ENCODE measurements at regions not wholly inside any gene's neighbourhood (a gene's known extent, or its start where the extent isn't known, plus 50 kb on each side); places are given as distances from the start of the nearest gene placed in this dataset.

- Histone ChIP-seq H3K9me3 (peaks cover 0 to 2% of the 10 kb centered on the region in 2 donors), H3K27me3 (no peaks in the 10 kb centered on the region), H3K36me3 (no peaks in the 10 kb centered on the region), H3K4me1 (no peaks in the 10 kb centered on the region), H3K27ac (no peak overlapping the region), H3K4me3 (no peak overlapping the region)
- ATAC-seq (no peak), DNase-seq (no peak)
- intact Hi-C loops (cut with DNase I) = no loop called here
- TF ChIP-seq CTCF (IDR thresholded peaks at IDR 0.05) = no peak
Observed at GRCh38 chr1:195019385-195019784, 1588.9 kb downstream of the KCNT2 start.

GRCh38 chr1:195012995-195013394, 1595.2 kb downstream of the KCNT2 start:
- no peaks in the 10 kb centered on the region for H3K36me3 ChIP-seq
- no peak overlapping the region for H3K27ac ChIP-seq
- ATAC-seq = no peak
- no peak overlapping the region for H3K4me3 ChIP-seq
- DNase-seq = no peak
- H3K9me3 ChIP-seq = peaks cover 0 to 4% of the 10 kb centered on the region in 2 donors
- H3K4me1 ChIP-seq = no peaks in the 10 kb centered on the region
- intact Hi-C loops (cut with DNase I) = no loop called here
- no peaks in the 10 kb centered on the region for H3K27me3 ChIP-seq
- no peak for TF ChIP-seq CTCF (IDR thresholded peaks at IDR 0.05)

- peaks cover 0 to 3% of the 10 kb centered on the region in 2 donors for H3K9me3 ChIP-seq
- TF ChIP-seq CTCF (IDR thresholded peaks at IDR 0.05) = no peak
- intact Hi-C loops (cut with DNase I) = no loop called here
- H3K4me1 ChIP-seq = no peaks in the 10 kb centered on the region
- DNase-seq (no peak), ATAC-seq (no peak)
- H3K4me3 ChIP-seq = no peak overlapping the region
- no peaks in the 10 kb centered on the region for H3K27me3 ChIP-seq
- no peaks in the 10 kb centered on the region for H3K36me3 ChIP-seq
- H3K27ac ChIP-seq = no peak overlapping the region
Observed at GRCh38 chr1:195005338-195005737, 1602.9 kb downstream of the KCNT2 start.

GRCh38 chr1:194990483-194990882, 1617.8 kb downstream of the KCNT2 start:
- ATAC-seq (no peak), DNase-seq (no peak)
- H3K36me3 ChIP-seq = no peaks in the 10 kb centered on the region
- H3K4me3 ChIP-seq = no peak overlapping the region
- H3K9me3 ChIP-seq = no peaks in the 10 kb centered on the region
- intact Hi-C loops (cut with DNase I) = no loop called here
- no peak for TF ChIP-seq CTCF (IDR thresholded peaks at IDR 0.05)
- no peaks in the 10 kb centered on the region for H3K4me1 ChIP-seq
- no peaks in the 10 kb centered on the region for H3K27me3 ChIP-seq
- H3K27ac ChIP-seq = no peak overlapping the region

GRCh38 chr1:194975913-194976312, 1632.3 kb downstream of the KCNT2 start:
- Histone ChIP-seq H3K9me3 (peaks cover 0 to 4% of the 10 kb centered on the region in 2 donors), H3K4me1 (no peaks in the 10 kb centered on the region), H3K36me3 (no peaks in the 10 kb centered on the region), H3K4me3 (no peak overlapping the region), H3K27ac (no peak overlapping the region), H3K27me3 (no peaks in the 10 kb centered on the region)
- intact Hi-C loops (cut with DNase I) = no loop called here
- DNase-seq = no peak
- ATAC-seq = no peak
- no peak for TF ChIP-seq CTCF (IDR thresholded peaks at IDR 0.05)

All from left lung (tissue), 4 donors.